A549 (cell line): ENCODE measurements at regions not wholly inside any gene's neighbourhood (a gene's known extent, or its start where the extent isn't known, plus 50 kb on each side); places are given as distances from the start of the nearest gene placed in this dataset.

Source experiments
- CHD4 ChIP-seq: fragments of 200-600 bp; sonication (generic); IDR thresholded peaks from 2 replicates; pipeline ENCODE4 v1.6.1; 2016; ENCODE audit warnings: antibody characterized with exemption, mild to moderate bottlenecking, borderline replicate concordance
- EP300 ChIP-seq, 2 experiments: fragments of >200 bp; sonication (Bioruptor Twin); formaldehyde crosslinking; IDR thresholded peaks; 2 replicates in 1 of 2; 3 replicates in 1 of 2; pipeline ENCODE4 v1.6.1; 2016 to 2017
- HOXB5 ChIP-seq: fragments of 250-450 bp; sonication (Bioruptor Pico); IDR thresholded peaks from 2 replicates; pipeline ENCODE4 v1.5.0; 2020; ENCODE audit warnings: mild to moderate bottlenecking, moderate library complexity
- JUNB ChIP-seq: fragments of >200 bp; sonication (Bioruptor Twin); formaldehyde crosslinking; IDR thresholded peaks from 2 replicates; pipeline ENCODE4 v1.6.1; 2016
- KDM1A ChIP-seq: fragments of 200-600 bp; sonication (generic); IDR thresholded peaks from 2 replicates; pipeline ENCODE4 v1.6.1; 2016; ENCODE audit warnings: low read depth, mild to moderate bottlenecking
- MAFK ChIP-seq: fragments of 450-650 bp; IDR thresholded peaks from 2 replicates; pipeline ENCODE4 v1.6.1; 2014; ENCODE audit not compliant: partially characterized antibody
- MAZ ChIP-seq: fragments of 150-350 bp; IDR thresholded peaks from 2 replicates; pipeline ENCODE4 v1.6.1; 2014; ENCODE audit warnings: antibody characterized with exemption, low read depth, low read length, borderline replicate concordance
- MYC ChIP-seq: IDR thresholded peaks from 2 replicates; pipeline ENCODE4 v1.6.1; 2012; ENCODE audit warnings: mild to moderate bottlenecking, inconsistent platforms, low read length, improper control_type of control experiment, borderline replicate concordance
- NPAS2 ChIP-seq: fragments of 250-450 bp; sonication (Bioruptor Pico); IDR thresholded peaks from 2 replicates; pipeline ENCODE4 v1.8.0; 2022; ENCODE audit warnings: mild to moderate bottlenecking, moderate library complexity, borderline replicate concordance
- POLR2AphosphoS2 ChIP-seq: conservative IDR thresholded peaks from 2 replicates; pipeline ENCODE4 v1.6.1; 2012; ENCODE audit warnings: low read length, improper control_type of control experiment, inconsistent platforms
- TF ChIP-seq, protein P1 (sequence below): fragments of >200 bp; sonication (Bioruptor Twin); formaldehyde crosslinking; IDR thresholded peaks from 3 replicates; pipeline ENCODE4 v1.5.1; 2016
- TF ChIP-seq, protein P2 (sequence below): IDR thresholded peaks from 2 replicates; pipeline ENCODE4 v1.6.1; 2012
- TF ChIP-seq, protein P3 (sequence below): fragments of 250-450 bp; sonication (Bioruptor Pico); IDR thresholded peaks from 2 replicates; pipeline ENCODE4 v1.5.0; 2021; ENCODE audit warnings: mild to moderate bottlenecking, moderate library complexity, borderline replicate concordance
- TF ChIP-seq, protein P4 (sequence below): fragments of 450-650 bp; IDR thresholded peaks from 2 replicates; pipeline ENCODE4 v1.6.1; 2014; ENCODE audit warnings: antibody characterized with exemption

DNA sequence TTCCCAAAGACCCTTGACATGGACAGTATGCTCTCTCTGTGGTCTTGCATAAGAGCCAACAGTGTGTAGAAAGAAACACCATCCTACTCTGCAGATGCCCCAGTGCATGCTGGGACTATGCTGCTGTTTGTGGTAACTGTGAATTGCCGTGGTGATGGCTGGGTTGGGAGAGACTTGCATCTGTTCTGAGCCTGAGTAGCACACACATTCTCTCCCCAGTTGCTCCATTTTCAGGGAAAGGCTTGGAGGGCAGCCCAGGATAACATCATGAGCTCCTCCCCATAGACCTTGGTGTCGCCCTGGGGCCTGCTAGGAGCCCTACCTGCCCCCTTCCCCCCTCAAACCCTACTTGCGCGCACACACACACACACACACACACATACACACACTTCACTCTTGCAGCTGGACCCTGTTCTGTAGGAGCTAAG lies 120.9 kb upstream of the IPO9 start:
- TF ChIP-seq MAZ (no peak), CHD4 (no peak), KDM1A (no peak), POLR2AphosphoS2 (no peak), HOXB5 (CRISPR knock-in tag) (no peak), MYC (no peak), JUNB (no peak), NPAS2 (no peak), EP300 (IDR thresholded peaks at IDR 0.05) (no peak), MAFK (no peak)
- TF ChIP-seq, protein P1, sequence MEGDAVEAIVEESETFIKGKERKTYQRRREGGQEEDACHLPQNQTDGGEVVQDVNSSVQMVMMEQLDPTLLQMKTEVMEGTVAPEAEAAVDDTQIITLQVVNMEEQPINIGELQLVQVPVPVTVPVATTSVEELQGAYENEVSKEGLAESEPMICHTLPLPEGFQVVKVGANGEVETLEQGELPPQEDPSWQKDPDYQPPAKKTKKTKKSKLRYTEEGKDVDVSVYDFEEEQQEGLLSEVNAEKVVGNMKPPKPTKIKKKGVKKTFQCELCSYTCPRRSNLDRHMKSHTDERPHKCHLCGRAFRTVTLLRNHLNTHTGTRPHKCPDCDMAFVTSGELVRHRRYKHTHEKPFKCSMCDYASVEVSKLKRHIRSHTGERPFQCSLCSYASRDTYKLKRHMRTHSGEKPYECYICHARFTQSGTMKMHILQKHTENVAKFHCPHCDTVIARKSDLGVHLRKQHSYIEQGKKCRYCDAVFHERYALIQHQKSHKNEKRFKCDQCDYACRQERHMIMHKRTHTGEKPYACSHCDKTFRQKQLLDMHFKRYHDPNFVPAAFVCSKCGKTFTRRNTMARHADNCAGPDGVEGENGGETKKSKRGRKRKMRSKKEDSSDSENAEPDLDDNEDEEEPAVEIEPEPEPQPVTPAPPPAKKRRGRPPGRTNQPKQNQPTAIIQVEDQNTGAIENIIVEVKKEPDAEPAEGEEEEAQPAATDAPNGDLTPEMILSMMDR = no peak
- TF ChIP-seq, protein P2, sequence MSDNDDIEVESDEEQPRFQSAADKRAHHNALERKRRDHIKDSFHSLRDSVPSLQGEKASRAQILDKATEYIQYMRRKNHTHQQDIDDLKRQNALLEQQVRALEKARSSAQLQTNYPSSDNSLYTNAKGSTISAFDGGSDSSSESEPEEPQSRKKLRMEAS = no peak
- TF ChIP-seq, protein P3, sequence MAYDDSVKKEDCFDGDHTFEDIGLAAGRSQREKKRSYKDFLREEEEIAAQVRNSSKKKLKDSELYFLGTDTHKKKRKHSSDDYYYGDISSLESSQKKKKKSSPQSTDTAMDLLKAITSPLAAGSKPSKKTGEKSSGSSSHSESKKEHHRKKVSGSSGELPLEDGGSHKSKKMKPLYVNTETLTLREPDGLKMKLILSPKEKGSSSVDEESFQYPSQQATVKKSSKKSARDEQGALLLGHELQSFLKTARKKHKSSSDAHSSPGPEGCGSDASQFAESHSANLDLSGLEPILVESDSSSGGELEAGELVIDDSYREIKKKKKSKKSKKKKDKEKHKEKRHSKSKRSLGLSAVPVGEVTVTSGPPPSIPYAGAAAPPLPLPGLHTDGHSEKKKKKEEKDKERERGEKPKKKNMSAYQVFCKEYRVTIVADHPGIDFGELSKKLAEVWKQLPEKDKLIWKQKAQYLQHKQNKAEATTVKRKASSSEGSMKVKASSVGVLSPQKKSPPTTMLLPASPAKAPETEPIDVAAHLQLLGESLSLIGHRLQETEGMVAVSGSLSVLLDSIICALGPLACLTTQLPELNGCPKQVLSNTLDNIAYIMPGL (CRISPR knock-in tag) = no peak
- TF ChIP-seq, protein P4, sequence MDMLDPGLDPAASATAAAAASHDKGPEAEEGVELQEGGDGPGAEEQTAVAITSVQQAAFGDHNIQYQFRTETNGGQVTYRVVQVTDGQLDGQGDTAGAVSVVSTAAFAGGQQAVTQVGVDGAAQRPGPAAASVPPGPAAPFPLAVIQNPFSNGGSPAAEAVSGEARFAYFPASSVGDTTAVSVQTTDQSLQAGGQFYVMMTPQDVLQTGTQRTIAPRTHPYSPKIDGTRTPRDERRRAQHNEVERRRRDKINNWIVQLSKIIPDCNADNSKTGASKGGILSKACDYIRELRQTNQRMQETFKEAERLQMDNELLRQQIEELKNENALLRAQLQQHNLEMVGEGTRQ = no peak
